ENCODE measurements at regions not wholly inside any gene's neighbourhood (a gene's known extent, or its start where the extent isn't known, plus 50 kb on each side); places are given as distances from the start of the nearest gene placed in this dataset.

- Mint-ChIP-seq H3K27me3 (no peaks in the 10 kb centered on the region), H3K27ac (no peak overlapping the region), H3K4me3 (no peak overlapping the region), H3K36me3 (ENCODE audit: low read depth) (no peaks in the 10 kb centered on the region), H3K4me1 (ENCODE audit: low read depth) (no peaks in the 10 kb centered on the region), H3K9me3 (no peaks in the 10 kb centered on the region)
- DNase-seq (no peak), ATAC-seq (no peak)
- ChIA-PET POLR2A (no interaction called here), CTCF (no interaction called here)
- intact Hi-C loops (cut with micrococcal nuclease): no loop called here
- TF ChIP-seq, protein P1, sequence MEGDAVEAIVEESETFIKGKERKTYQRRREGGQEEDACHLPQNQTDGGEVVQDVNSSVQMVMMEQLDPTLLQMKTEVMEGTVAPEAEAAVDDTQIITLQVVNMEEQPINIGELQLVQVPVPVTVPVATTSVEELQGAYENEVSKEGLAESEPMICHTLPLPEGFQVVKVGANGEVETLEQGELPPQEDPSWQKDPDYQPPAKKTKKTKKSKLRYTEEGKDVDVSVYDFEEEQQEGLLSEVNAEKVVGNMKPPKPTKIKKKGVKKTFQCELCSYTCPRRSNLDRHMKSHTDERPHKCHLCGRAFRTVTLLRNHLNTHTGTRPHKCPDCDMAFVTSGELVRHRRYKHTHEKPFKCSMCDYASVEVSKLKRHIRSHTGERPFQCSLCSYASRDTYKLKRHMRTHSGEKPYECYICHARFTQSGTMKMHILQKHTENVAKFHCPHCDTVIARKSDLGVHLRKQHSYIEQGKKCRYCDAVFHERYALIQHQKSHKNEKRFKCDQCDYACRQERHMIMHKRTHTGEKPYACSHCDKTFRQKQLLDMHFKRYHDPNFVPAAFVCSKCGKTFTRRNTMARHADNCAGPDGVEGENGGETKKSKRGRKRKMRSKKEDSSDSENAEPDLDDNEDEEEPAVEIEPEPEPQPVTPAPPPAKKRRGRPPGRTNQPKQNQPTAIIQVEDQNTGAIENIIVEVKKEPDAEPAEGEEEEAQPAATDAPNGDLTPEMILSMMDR (IDR thresholded peaks at IDR 0.05): no peak
Measured at GRCh38 chr10:131841661-131842139, 59.1 kb upstream of the PPP2R2D start.

DNA sequence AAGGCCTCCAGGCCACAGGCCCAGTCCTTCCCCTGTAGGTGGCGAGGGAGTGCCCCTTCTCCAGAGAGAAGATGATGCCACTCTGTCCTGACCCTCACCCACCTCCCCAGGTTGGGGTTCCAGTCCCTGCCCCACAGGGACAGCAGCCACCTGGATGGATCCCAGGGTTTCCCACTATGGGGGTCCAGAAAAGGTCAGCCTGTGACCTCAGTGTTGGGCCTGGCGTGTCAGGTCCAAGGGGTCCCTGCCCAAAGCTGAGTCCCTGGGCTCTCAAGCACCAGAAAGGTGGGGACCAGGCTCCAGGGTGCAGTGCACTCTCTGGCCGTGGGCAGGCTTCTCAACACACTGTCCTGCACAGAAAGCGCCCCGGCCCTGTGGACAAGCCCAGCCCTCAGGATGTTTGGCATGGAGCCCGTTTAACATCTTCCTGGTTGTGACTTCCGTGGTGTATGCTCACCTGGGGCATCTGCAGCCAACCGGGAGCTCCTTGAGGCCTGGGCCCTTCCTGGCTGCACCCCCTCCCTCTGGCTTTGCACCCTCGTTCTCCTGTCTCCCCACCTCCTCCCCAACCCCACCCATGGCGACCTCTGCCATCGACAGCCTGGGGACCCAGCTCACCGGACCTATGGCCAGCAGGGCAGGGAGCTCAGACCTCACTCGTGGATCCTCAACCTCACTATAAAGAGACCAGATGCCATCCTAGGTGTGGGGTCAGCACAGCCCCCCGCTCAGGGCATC is 58.3 kb upstream of the PPP2R2D start:
- DNase-seq (no peak), ATAC-seq (no peak)
- intact Hi-C loops (cut with micrococcal nuclease): no loop called here
- no peaks in the 10 kb centered on the region for H3K36me3 Mint-ChIP-seq (ENCODE audit: low read depth)
- no peaks in the 10 kb centered on the region for H3K27me3 Mint-ChIP-seq
- CTCF ChIA-PET: no interaction called here
- TF ChIP-seq, protein P1 (IDR thresholded peaks at IDR 0.05): no peak
- H3K4me3 Mint-ChIP-seq: no peak overlapping the region
- POLR2A ChIA-PET: interaction anchor here (0.6 kb wide), 1 partner anchor 127 kb away, joined by 3 read pairs; no protein-coding TSS in a partner anchor
- no peaks in the 10 kb centered on the region for H3K9me3 Mint-ChIP-seq
- H3K4me1 Mint-ChIP-seq (ENCODE audit: low read depth): no peaks in the 10 kb centered on the region
- H3K27ac Mint-ChIP-seq: no peak overlapping the region

- Mint-ChIP-seq H3K9me3 (no peaks in the 10 kb centered on the region), H3K4me3 (no peak overlapping the region), H3K27me3 (no peaks in the 10 kb centered on the region), H3K4me1 (ENCODE audit: low read depth) (no peaks in the 10 kb centered on the region), H3K36me3 (ENCODE audit: low read depth) (no peaks in the 10 kb centered on the region), H3K27ac (no peak overlapping the region)
- ChIA-PET CTCF (no interaction called here), POLR2A (interaction anchor here (0.6 kb wide), 1 partner anchor 128 kb away, joined by 3 read pairs; no protein-coding TSS in a partner anchor)
- TF ChIP-seq, protein P1 (IDR thresholded peaks at IDR 0.05): no peak
- intact Hi-C loops (cut with micrococcal nuclease): no loop called here
- no peak for DNase-seq
- no peak for ATAC-seq
Measured at GRCh38 chr10:131843089-131843595, 57.7 kb upstream of the PPP2R2D start.

DNA sequence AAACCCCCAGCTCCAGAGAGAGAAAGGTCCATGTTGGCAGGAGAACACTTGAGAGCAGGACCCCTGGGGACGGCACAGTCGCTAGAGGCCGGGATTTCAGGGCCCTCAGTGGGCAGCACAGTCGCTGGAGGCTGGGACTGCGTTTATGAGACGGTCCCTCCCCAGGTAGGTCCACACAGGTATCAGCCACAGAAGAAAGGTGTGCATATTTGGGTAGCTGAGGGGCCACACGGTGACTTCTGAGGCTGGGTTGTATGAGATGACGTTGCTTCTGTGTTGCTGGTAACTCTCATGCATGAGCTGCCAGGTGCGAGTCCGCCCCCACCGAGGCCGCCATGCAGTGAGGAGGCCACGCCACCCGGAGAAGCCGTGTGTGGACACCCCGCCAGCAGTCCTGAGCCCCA is 56.9 kb upstream of the PPP2R2D start:
- Mint-ChIP-seq H3K9me3 (no peaks in the 10 kb centered on the region), H3K4me1 (ENCODE audit: low read depth) (no peaks in the 10 kb centered on the region), H3K27me3 (no peaks in the 10 kb centered on the region), H3K27ac (no peak overlapping the region), H3K36me3 (ENCODE audit: low read depth) (no peaks in the 10 kb centered on the region), H3K4me3 (no peak overlapping the region)
- POLR2A ChIA-PET: no interaction called here
- CTCF ChIA-PET: no interaction called here
- no peak for DNase-seq
- no peak for ATAC-seq
- intact Hi-C loops (cut with micrococcal nuclease): no loop called here
- TF ChIP-seq, protein P1 (IDR thresholded peaks at IDR 0.05): no peak

DNA sequence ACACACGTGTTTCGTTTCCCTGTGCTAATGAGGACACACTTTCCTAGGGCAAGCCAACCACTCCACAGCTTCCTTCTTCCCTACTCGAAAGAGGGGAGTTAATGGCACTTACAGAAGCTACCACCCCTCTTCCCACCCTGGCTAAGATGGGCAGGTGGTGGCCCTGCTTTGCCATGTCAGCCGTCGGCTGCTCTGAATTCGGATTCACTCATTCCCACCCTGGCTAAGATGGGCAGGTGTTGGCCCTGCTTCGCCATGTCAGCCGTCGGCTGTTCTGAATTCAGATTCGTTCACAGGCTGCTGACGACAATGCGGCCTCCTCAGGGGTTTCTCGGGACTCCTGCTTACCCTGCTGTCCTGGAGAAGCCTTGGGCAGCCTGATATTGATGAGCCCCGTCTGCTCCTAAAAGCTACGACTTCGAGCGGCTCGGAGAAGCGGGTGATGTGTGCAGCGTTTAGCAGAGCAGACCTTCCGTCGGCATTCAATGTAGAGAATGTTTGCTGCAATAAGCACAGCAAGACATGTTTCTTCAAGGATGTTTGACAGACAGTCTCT is 56.2 kb upstream of the PPP2R2D start:
- no peak overlapping the region for H3K4me3 Mint-ChIP-seq
- H3K27me3 Mint-ChIP-seq: no peaks in the 10 kb centered on the region
- ATAC-seq: no peak
- intact Hi-C loops (cut with micrococcal nuclease): no loop called here
- CTCF ChIA-PET: no interaction called here
- no peaks in the 10 kb centered on the region for H3K36me3 Mint-ChIP-seq (ENCODE audit: low read depth)
- H3K27ac Mint-ChIP-seq: no peak overlapping the region
- POLR2A ChIA-PET: no interaction called here
- no peak for DNase-seq
- no peaks in the 10 kb centered on the region for H3K4me1 Mint-ChIP-seq (ENCODE audit: low read depth)
- TF ChIP-seq, protein P1 (IDR thresholded peaks at IDR 0.05): no peak
- no peaks in the 10 kb centered on the region for H3K9me3 Mint-ChIP-seq
